A673 (cell line): ENCODE measurements at regions not wholly inside any gene's neighbourhood (a gene's known extent, or its start where the extent isn't known, plus 50 kb on each side); places are given as distances from the start of the nearest gene placed in this dataset.

Experiments
- BruUV-seq: library from RNA; stranded (reverse); fragments of 400-500 nt; replicated peaks from 2 replicates; lab custom pipeline; 2021; lab: Mats Ljungman, UMichigan
- CTCF ChIA-PET: fragments of 300-600 bp; sonication (Branson Sonifier 250); formaldehyde crosslinking; loops from one replicate; lab custom pipeline; 2022; ENCODE audit warnings: antibody characterized with exemption; lab: Charles Lee
- POLR2A ChIA-PET: fragments of 300-600 bp; sonication (Branson Sonifier 250); formaldehyde crosslinking; loops from one replicate; lab custom pipeline; 2022; ENCODE audit warnings: antibody characterized with exemption; ENCODE audit not compliant: low non-redundant PET; lab: Charles Lee
- DNase-seq: peaks from one replicate; pipeline ENCODE4 v3.0.0-alpha.2; 2015; ENCODE audit warnings: low spot score
- H3K27ac ChIP-seq: fragments of 200-600 bp; sonication (generic); 2 replicates; pipeline ENCODE4 v1.5.1; 2016; ENCODE audit warnings: mixed run types, low read depth, mild to moderate bottlenecking, mixed read lengths, antibody characterized with exemption, low read length; ENCODE audit not compliant: poor library complexity, severe bottlenecking
- H3K27me3 ChIP-seq: fragments of 200-600 bp; sonication (generic); replicated peaks from 2 replicates; pipeline ENCODE4 v1.6.1; 2017; ENCODE audit warnings: mixed run types, low read depth, mild to moderate bottlenecking, mixed read lengths, antibody characterized with exemption, low read length; ENCODE audit not compliant: insufficient read depth, poor library complexity
- H3K36me3 ChIP-seq: fragments of 200-600 bp; sonication (generic); 2 replicates; pipeline ENCODE4 v1.6.1; 2016; ENCODE audit warnings: mixed run types, mild to moderate bottlenecking, mixed read lengths, antibody characterized with exemption, low read length; ENCODE audit not compliant: insufficient read depth, poor library complexity, severe bottlenecking
- H3K4me1 ChIP-seq: fragments of 200-600 bp; sonication (generic); 2 replicates; pipeline ENCODE4 v1.6.1; 2017; ENCODE audit warnings: mixed run types, mild to moderate bottlenecking, mixed read lengths, antibody characterized with exemption, low read length; ENCODE audit not compliant: insufficient read depth, poor library complexity, severe bottlenecking
- H3K4me3 ChIP-seq: fragments of 200-600 bp; sonication (generic); 2 replicates; pipeline ENCODE4 v1.5.1; 2016; ENCODE audit warnings: low read depth, mixed run types, mild to moderate bottlenecking, mixed read lengths, low read length; ENCODE audit not compliant: poor library complexity, severe bottlenecking
- H3K9me3 ChIP-seq: fragments of 200-600 bp; sonication (generic); 2 replicates; pipeline ENCODE4 v1.6.1; 2016; ENCODE audit warnings: mixed run types, low read depth, mild to moderate bottlenecking, mixed read lengths, antibody characterized with exemption, low read length; ENCODE audit not compliant: poor library complexity, severe bottlenecking
- EZH2 ChIP-seq: fragments of 200-600 bp; sonication (generic); IDR thresholded peaks from 2 replicates; pipeline ENCODE4 v1.6.1; 2017; ENCODE audit warnings: borderline replicate concordance, low read depth, mild to moderate bottlenecking, mixed read lengths, antibody characterized with exemption, low read length; ENCODE audit not compliant: poor library complexity, severe bottlenecking
- intact Hi-C: fragments of 100-400 bp; cut with micrococcal nuclease; formaldehyde crosslinking; loops from one replicate; pipeline ENCODE4 v1.10.0; 2022; ENCODE audit not compliant: unreplicated experiment
- TF ChIP-seq, protein P1 (sequence below): fragments of 300-800, 200-600 bp; sonication (generic); conservative IDR thresholded peaks from 2 replicates; pipeline ENCODE4 v1.5.1; 2017; ENCODE audit warnings: low read depth, mild to moderate bottlenecking, antibody characterized with exemption, low read length, moderate library complexity, mixed read lengths

GRCh38 chr18:64244571-64244970, 95.7 kb upstream of the LINC00305 start:
- peak; percentile 69 for DNase-seq
- no TSS peak for BruUV-seq
- H3K27ac ChIP-seq = no peak overlapping the region
- no peaks in the 10 kb centered on the region for H3K36me3 ChIP-seq
- H3K4me3 ChIP-seq = no peak overlapping the region
- H3K27me3 ChIP-seq = no peaks in the 10 kb centered on the region
- ChIA-PET CTCF (interaction anchor here (0.7 to 1.2 kb wide), 3 partner anchors 33 to 165 kb away, joined by 4 to 7 read pairs (median 7); no protein-coding TSS in a partner anchor), POLR2A (no interaction called here)
- TF ChIP-seq, protein P1, sequence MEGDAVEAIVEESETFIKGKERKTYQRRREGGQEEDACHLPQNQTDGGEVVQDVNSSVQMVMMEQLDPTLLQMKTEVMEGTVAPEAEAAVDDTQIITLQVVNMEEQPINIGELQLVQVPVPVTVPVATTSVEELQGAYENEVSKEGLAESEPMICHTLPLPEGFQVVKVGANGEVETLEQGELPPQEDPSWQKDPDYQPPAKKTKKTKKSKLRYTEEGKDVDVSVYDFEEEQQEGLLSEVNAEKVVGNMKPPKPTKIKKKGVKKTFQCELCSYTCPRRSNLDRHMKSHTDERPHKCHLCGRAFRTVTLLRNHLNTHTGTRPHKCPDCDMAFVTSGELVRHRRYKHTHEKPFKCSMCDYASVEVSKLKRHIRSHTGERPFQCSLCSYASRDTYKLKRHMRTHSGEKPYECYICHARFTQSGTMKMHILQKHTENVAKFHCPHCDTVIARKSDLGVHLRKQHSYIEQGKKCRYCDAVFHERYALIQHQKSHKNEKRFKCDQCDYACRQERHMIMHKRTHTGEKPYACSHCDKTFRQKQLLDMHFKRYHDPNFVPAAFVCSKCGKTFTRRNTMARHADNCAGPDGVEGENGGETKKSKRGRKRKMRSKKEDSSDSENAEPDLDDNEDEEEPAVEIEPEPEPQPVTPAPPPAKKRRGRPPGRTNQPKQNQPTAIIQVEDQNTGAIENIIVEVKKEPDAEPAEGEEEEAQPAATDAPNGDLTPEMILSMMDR = peak; percentile 71
- no peak for TF ChIP-seq EZH2
- H3K9me3 ChIP-seq = no peaks in the 10 kb centered on the region
- intact Hi-C loops = loop anchor here (1.0 kb wide), 2 partner anchors 86 to 165 kb away; no protein-coding TSS in a partner anchor
- H3K4me1 ChIP-seq = peaks cover 15% of the 10 kb centered on the region

- H3K4me1 ChIP-seq = peaks cover 14% of the 10 kb centered on the region
- CTCF ChIA-PET = no interaction called here
- TF ChIP-seq, protein P1 = no peak
- no peak for TF ChIP-seq EZH2
- no TSS peak for BruUV-seq
- no peaks in the 10 kb centered on the region for H3K36me3 ChIP-seq
- H3K27me3 ChIP-seq = no peaks in the 10 kb centered on the region
- no peaks in the 10 kb centered on the region for H3K9me3 ChIP-seq
- no peak overlapping the region for H3K4me3 ChIP-seq
- POLR2A ChIA-PET = no interaction called here
- DNase-seq = no peak
- no peak overlapping the region for H3K27ac ChIP-seq
- intact Hi-C loops = no loop called here
Measured at GRCh38 chr18:64240316-64240715, 91.4 kb upstream of the LINC00305 start.

DNA sequence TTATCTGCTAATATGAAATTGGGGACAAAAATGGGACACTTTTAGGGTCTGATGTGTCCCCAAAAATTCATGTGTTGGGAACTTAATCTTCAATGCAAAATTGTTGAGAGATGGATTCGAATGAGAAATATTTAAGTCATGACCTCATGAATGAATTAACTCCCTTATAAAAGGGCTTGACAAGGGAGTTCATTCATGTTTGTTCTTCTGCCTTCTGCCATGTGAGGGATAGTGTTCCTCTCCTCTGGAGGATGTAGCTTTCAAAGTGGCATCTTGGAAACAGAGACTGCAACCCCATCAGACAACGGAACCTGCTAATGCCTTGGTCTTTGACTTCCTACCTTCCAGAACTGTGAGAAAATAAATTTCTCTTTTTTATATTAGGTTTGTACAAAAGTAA, 89.2 kb upstream of the LINC00305 start:
- peaks cover 17% of the 10 kb centered on the region for H3K4me1 ChIP-seq
- POLR2A ChIA-PET = no interaction called here

More for the DNA sequence above, 89.2 kb upstream of the LINC00305 start:
- intact Hi-C loops = no loop called here
- TF ChIP-seq, protein P1 = no peak
- no peak for TF ChIP-seq EZH2
- DNase-seq = no peak
- no peak overlapping the region for H3K27ac ChIP-seq
- BruUV-seq = no TSS peak
- no peaks in the 10 kb centered on the region for H3K9me3 ChIP-seq
- no peak overlapping the region for H3K4me3 ChIP-seq
- H3K36me3 ChIP-seq = no peaks in the 10 kb centered on the region
- CTCF ChIA-PET = no interaction called here
- H3K27me3 ChIP-seq = no peaks in the 10 kb centered on the region
